ENCODE measurements at regions not wholly inside any gene's neighbourhood (a gene's known extent, or its start where the extent isn't known, plus 50 kb on each side); places are given as distances from the start of the nearest gene placed in this dataset.

DNA sequence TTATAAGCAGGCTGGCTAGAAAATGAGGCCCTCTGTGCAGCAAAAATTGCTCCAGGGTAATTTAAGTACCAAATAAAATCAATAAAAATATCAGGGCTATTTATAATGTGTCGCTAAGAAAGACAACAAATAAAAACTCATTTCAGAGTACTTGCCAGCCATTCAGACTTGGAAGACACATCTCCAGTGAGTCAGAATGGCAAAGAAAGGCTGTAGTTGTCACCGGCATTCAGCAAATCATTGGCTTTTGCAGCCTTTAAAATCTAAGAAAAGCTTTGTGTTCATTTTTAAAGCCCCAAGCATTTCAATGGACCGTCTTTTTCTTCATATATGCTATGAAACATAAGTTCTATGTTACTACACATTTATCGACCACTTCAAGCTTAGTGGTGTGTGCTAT is 141.1 kb upstream of the HNMT start:
- DNase-seq (ENCODE audit: low read depth in 2 of 3, low spot score in 2 of 3), result no peak

DNA sequence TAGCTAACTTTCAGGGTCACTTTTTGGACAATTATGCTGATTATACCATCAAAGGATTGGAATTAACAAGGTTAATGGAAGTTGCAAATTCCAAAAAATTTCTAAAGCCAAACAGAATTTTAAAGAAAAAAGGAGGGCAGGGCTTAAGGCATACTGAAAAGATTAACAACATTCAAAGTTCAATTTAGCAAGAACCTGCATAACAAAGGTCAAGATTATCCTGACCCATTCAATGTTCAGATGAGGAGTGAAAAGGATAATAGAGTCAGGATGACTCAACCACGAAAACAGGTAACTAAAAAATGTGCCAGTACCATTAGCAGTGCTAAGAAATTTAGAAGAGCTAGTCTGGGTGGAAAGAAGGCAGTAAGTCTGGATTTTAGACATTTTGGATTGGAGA is 139.8 kb upstream of the HNMT start:
- DNase-seq (ENCODE audit: low read depth in 2 of 3, low spot score in 2 of 3), result no peak

DNA sequence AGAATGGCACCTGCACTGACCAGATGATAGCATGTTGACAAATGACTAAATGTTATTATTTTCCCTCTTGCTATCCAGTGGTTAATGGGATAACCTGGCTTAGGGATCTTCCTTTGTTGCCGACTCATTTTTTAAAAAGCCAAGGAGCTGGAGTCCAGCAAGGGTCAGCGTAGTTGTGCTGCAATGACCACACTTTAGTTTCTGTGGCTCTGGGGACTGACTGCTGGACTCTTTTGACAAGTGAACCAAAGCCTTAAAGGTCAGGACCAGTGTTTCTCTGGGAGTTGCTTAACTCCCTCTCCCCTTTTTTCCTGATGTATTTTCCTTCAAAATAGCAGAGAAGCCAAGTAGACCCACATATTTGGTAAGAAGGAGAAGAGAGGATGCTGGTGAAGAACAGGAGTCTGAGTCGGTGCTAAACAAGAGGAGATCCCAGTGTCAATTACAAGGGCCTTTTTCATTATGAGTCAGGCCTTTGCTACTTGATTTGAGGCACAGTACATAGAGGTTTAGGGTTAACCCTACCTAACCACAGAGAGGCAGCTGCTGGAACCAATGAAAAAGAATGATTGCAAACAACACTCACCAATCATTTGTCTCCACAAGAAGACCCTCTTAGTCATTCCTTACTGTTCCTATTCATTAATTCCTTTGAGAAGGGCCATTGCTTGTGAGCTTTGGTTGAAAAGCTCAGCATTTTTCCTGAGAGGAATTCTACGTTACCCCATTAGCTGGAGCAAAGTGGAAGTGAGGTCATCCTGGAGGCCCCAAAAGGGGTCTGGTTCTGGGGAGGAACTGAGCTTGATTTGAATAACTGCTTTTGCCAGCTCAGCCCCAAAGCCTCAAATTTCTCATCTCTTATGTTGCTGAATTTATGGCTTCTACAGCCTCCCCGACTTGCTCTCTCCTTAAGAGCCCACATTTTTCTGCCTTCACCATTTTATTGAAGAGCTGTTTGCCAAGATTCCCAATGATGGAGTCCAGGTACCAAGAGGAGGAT is 137.6 kb upstream of the HNMT start:
- no peak for DNase-seq (ENCODE audit: low read depth in 2 of 3, low spot score in 2 of 3)

DNA sequence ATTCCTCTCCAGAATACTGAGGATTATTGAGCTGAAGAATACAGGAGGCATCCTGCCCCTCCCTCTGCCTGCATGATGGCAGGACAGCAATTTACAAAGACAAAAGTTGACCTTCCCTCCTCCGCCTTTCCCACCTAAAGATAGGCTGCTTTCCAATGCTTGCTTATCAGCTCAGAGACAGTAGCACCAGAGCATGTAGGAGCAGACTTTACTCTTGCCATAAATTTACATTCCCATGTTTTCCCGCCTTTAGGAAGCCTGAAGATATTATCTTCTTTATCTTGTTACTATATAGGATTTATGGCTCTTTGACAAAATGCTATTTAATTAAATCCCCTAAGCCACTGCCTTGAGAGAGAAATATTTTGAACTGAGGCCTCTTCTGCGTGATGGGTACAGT is 135.6 kb upstream of the HNMT start:
- DNase-seq (ENCODE audit: low read depth in 2 of 3, low spot score in 2 of 3), result no peak

DNA sequence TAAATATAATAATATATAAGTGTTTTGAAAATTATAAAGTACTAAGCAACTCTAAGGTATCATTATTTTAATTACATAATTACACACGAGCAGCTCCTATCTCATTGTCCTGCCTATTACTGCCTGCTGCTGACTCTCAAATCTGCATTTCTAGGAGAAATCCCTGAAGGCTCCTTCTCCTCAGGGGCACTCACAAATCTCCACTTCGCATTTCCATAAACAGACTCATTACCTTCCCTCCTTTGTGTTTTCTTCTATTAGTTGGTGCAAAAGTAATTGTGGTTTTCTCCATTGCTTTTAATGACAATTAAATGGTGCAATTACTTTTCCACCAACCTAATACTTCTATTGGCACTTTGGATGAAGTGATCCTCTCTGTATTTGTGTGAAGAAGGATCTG is 135.0 kb upstream of the HNMT start:
- DNase-seq (ENCODE audit: low read depth in 2 of 3, low spot score in 2 of 3), result no peak

DNA sequence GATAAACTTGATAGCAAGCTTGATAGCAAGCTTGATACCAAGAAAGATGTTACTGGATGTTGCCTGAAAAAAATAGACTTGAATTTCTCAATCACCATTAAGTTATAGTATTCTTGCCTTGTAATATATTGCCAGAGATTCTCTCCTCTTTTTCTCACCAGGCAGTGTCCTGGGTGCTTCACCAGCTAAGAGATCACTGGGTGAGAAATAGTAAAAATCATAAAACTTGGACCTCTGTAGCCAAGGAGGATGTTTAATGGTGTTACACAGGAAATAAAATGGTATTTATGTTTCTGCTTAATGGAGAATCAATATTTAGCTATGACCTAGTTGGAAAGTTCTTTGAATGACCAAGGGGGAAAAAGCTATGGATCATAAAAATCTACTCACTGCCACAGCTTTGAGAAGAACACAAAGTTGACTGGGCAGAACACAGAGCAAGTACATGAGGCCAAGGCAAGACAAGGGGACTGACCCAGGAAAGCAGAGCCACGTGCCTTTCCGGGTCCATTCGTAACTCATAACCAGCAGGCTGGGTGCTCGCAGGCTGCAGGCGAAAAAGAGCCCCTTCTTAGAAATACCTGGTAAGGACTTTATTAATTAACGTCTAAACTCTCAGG is 129.4 kb upstream of the HNMT start:
- no peak for DNase-seq (ENCODE audit: low read depth in 2 of 3, low spot score in 2 of 3)

DNA sequence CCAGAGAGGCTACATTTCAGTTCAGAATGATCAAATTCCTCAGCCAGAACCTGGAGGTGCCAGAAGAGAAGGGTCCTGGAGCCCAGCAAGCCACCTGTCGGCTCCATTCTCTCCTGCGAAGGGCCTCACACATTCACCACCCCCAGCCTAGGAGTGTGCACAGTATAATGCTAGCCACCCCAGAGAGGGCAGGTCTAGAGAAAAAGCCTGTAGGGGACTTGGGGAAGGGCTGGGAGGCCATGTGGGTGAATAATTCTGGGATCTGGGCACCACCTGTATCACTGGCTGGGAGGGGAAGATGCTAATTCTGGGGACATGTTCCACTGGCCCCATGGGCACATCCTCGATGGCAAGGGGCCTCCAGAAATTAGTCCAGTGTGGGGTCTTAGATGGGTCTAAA is 127.6 kb upstream of the HNMT start:
- DNase-seq (ENCODE audit: low read depth in 2 of 3, low spot score in 2 of 3), result no peak

DNA sequence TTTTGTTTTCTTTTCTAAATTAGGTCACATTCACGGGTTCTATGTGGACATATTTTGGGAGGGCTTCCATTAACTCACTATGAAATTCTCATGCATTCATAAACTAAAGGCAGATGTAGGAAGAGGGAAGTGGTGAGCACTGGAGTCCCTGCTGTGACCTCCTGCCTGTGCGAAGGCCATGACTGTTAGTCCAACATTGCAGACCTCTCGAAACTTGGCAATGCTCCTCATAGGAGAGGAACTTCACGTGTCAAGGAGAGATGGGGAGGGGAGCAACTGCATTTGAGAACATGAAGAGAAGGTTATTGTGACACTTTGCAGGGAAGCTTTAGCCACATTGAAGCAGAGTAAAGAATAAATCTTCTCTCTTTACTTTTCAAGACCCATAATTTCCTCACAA is 126.4 kb upstream of the HNMT start:
- no peak for DNase-seq (ENCODE audit: low read depth in 2 of 3, low spot score in 2 of 3)

DNA sequence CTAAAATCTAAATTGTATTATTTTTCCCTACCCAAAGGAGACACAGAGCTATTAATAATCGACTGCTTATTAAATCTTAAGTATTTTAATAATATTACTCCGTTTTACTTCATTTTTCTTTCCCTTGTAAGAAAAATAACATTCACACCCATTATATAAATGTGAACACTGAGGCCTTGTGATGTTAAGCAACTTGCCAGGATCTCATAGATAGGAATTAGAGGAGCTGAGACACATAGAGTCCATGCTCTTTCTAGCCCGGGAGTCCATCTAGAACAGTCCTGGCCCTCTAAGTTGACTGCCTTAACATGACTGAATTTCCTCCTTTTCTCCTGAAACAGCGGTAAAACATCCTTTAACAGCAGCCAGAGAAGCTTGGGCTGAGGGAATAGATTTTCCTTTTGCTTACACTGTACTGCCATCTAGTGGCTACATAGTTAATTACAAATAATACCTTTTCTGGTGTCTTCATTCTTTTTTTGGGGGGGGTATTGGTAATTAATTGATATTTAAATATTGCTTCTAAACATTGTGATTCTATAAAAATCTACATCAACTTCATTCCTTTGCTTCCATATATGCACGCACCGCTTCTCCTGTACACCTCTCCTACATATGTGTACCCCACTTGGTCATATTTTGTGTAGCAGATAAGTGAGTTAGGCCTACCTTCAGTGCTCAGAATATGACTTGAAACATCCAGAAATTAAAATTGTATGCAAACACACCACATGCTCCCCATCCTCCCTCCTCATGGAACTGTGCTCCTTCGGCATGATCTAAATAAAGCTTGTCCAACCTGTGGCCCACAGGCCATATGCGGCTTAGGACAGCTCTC is 125.8 kb upstream of the HNMT start:
- DNase-seq (ENCODE audit: low read depth in 2 of 3, low spot score in 2 of 3), result peak in 2 of 3 donors; percentile 22 to 63

DNA sequence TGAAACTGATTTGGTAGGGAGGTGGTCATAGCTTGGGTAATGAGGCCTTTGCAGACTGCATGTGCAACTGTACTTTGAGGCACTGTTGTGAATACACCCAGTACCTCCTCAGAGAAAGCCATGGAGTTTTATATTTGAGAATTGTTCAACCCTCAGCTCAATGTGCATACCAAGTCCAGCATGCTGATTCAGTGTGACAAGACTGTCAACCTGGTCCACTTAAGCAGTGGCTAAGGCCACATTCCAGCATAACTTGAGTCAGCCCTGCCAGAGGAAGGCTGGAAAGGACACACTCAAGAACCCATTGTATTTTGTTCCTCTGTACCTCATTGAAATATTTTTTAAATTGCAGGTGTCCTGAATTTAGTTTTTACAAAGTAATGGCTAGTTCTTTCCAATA is 121.8 kb upstream of the HNMT start:
- no peak for DNase-seq (ENCODE audit: low read depth in 2 of 3, low spot score in 2 of 3)

DNA sequence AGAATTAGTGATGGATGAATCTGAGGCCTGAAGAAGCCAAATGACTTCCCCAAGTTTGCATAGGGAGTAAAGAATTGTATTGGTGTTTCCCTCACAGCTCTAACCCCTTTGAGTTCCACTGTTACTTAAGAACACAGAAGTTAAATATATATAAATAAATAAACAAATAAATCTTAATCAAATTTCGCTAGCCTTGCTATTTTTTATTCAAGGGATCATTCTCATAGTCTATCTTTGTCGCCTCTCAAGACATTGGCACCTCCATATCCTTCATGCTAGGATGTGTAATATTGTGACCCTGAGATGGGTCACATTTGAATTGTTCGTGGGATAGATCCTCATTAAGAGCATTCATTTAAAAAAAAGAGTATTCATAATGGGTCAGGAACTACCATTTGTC is 121.3 kb upstream of the HNMT start:
- DNase-seq (ENCODE audit: low read depth in 2 of 3, low spot score in 2 of 3), result no peak

DNA sequence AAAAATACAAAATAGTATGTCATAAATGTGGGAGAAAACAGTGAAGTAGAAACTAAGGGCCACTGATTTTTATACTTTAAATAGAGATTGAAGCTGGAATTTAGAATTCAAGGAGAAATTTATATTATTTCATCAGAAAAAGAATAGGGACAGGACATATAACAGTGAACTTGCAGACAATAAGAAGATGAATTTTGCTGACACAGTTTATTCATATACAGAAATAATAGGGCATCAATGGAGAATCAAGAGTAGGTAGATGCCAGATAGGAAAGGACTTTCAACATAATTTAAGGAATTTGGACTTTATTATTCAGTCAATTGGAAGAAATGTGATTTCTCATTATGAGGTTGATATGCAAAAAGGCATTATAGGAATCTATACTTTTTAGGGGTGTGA is 118.9 kb upstream of the HNMT start:
- no peak for DNase-seq (ENCODE audit: low read depth in 2 of 3, low spot score in 2 of 3)

DNA sequence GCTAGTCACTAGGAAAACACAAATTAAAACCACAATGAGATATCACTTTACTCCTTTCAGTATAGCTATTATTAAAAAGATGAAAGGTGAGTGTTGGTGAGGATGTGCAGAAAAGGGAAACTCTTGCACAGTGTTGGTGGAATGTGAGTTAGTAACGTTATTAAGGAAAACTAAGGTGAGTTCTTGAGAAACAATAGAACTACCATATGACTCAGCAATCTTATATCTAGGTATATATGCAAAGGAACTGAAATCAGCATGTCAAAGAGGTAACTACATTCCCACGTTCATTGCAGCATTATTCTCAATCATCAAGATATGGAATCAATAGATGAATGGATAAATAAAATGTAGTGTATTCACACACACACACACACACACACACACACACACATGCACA is 117.3 kb upstream of the HNMT start:
- DNase-seq (ENCODE audit: low read depth in 2 of 3, low spot score in 2 of 3), result no peak

DNA sequence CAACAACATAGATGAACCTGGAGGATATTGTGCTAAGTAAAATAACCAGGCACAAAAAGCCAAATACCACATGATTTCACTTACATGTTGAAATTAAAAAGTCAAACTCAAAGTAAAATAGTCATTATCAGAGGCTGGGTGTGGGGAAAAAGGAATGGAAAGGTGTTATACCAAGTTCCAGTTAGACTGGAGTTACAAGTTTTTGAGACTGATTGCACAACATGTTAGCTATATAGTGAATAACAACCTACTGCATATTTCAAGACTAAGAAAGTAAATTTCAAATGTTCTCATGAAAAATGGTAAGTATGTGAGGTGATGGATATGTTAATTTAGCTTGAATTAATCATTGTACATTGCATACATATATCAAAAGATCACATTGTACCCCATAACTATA is 116.8 kb upstream of the HNMT start:
- DNase-seq (ENCODE audit: low read depth in 2 of 3, low spot score in 2 of 3), result no peak

DNA sequence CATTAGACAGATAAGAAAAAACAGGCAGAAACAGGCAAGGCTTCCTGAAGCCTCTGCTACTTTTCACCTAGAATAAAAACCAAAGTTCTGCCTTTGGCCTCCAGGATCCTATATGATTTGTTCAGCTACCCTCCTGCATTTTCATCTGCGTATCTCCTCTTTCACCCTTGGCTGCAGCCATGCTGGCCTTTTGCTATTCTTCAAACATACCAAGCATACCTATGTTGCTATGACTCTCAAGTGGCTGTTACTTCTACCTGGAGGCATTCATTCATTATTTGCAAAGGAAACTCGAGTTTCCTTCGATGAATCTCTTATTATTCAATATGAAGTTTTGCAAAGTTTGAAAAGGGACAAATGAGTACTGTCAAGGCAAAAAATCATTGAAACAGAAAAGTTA is 106.4 kb upstream of the HNMT start:
- no peak for DNase-seq (ENCODE audit: low read depth in 2 of 3, low spot score in 2 of 3)

DNA sequence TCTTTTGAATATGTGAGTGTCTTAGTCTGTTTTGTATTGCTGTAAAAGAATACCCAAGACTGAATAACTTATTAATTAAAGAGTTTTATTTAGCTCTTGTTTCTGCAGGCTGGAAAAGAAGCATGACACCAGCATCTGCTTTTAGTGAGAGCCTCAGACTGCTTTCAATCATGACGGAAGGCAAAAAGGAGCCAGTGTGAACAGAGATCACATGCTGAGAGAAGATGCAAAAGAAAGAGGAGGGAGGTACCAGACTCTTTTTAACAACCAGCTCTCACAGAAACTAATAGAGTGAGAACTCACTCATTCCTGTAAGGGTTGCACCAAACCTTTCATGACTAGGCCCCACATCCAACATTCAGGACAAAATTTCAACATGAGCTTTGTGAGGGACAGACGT is 101.6 kb upstream of the HNMT start:
- no peak for DNase-seq (ENCODE audit: low read depth in 2 of 3, low spot score in 2 of 3)

DNA sequence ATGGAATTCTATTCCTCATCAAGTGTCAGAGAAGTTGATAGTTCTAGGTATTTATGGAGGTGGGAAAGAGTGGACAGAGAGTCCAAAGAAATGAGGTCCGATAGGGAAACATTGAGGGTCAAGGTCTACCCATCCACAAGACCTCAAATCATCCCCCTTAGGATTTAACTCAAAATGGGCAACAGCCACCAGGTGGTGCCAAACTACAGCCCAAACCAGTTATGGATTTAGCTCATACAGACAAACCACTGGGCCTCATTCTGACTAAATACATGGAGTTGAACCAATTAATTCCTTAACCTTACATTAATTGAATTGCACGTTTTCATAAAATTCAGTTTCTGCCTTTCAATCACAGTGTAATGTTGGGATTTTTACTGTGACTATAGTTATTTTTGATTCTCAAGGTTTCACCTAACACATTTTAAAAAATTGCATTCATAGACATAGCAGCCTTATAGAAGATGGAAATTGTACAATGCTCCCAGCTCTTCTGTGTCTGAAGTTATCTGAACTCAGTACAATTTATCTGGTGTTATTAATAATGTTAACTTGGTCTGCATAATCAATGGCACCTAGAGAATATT is 98.2 kb upstream of the HNMT start:
- peak in 2 of 3 donors; percentile 27 to 68 for DNase-seq (ENCODE audit: low read depth in 2 of 3, low spot score in 2 of 3)

DNA sequence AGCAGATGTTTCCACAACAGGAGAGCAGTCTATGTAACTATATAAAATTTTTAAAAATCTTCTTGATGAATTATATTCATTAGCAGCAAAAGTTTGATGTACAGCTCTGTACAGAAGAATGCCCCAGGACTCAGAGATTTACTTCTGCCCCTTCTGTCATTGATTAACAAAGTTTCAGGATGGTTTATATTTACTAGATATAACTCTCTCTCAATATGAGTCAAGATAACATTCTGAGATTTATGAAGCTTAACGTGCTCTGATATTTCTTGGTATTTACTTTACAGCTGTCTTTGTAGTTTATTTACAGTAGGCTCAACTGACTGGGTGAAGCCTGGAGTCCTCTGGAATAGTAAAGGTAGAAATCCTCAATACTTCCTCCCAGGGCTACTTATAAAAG is 93.6 kb upstream of the HNMT start:
- no peak for DNase-seq (ENCODE audit: low read depth in 2 of 3, low spot score in 2 of 3)

DNA sequence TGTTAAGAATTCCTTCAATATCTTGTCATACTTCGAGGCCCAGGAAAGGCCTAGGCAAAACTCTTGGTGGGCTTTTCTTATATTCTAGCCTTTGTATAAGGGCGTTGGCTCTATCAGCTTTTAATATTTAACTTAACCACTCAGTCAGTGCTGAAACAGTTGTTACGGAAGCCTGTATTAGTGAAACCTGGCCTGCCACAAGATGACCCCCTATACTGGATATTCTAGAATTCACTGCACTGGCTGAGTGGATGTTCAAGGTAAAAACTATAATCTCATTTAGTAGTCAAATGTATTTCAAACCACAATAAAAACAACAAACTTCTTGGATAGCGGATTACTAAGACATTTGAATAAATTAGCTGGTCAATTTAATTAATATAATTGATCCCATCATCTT is 91.7 kb upstream of the HNMT start:
- DNase-seq (ENCODE audit: low read depth in 2 of 3, low spot score in 2 of 3), result no peak

DNA sequence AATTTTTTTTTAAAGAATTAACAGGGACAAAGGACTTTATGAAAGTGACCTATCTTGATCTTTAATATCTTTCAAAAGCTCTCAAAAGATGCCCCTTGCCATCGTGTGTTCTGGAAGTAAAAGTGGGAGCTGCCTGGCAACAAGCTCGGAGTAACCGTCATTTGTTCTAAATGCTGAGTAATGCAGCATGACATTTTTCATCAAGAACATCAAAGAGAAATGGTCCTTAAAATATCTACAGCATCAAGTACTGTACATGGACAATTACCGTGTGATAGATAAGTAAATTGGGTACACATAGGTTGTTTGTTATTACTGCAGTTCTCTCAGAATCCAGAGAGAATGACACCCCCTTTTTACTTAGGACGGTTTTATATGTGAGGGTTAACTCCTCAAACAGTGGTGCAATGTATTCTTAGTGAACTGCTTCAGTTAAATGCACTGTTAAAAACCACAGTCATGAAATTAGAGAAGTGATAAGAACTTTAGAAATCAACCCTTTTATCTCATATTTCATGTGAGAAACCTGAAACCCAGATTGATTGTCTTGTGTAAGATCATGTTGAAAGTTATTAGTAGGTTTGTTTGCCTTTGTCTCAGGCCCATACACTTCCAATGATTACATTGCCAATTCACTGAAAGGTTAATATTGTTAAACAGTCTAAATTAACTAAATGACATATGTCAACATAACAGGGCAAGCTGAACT is 90.6 kb upstream of the HNMT start:
- DNase-seq (ENCODE audit: low read depth in 2 of 3, low spot score in 2 of 3), result peak in 2 of 3 donors; percentile 14 to 44

Measured in hematopoietic multipotent progenitor cell (in vitro differentiated cells).